ENCODE measurements at regions not wholly inside any gene's neighbourhood (a gene's known extent, or its start where the extent isn't known, plus 50 kb on each side); places are given as distances from the start of the nearest gene placed in this dataset.
"Not testable (repeated sequence)": the region's sequence is repeated elsewhere in the genome, so short reads cannot be mapped to it uniquely, and the experiment has no call there.

DNA sequence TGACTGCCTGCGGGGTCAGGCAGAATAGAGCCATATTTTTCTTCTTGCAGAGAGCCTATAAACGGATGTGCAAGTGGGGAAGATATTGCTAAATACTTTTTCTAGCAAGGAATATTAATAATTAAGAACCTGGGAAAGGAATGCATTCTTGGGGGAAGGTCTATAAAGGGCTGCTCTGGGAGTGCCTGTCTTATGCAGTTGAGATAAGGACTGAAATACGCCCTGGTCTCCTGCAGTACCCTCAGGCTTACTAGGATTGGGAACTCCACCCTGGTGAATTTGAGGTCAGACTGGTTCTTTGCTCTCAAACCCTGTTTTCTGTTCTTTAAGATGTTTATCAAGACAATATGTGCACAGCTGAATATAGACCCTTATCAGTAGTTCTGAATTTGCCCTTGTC, 152.5 kb upstream of the APOOL start:
- POLR2A ChIA-PET; H3K9ac ChIP-seq (ENCODE audit: low read length); H3K4me1 ChIP-seq (ENCODE audit: control insufficient read depth in 2 of 2, insufficient read depth in 2 of 2, low read length in 2 of 2); intact Hi-C loops (cut with micrococcal nuclease); H3K27me3 ChIP-seq (replicated peaks in 1 of 4; ENCODE audit: control extremely low read depth in 1 of 4, control insufficient read depth in 3 of 4, insufficient read depth in 4 of 4, low read length in 3 of 4); H3K4me3 Mint-ChIP-seq; H2AFZ ChIP-seq (ENCODE audit: insufficient read depth, low read depth, low read length, poor library complexity, severe bottlenecking); ATAC-seq (ENCODE audit: low read depth); DNase-seq; CTCF ChIA-PET; H3K36me3 ChIP-seq (replicated peaks in 1 of 2; ENCODE audit: control extremely low read depth in 1 of 2, control insufficient read depth in 1 of 2, extremely low read depth in 1 of 2, insufficient read depth in 2 of 2, low read length in 1 of 2); H3K79me2 ChIP-seq (ENCODE audit: control insufficient read depth, insufficient read depth, low read length); H3K9me3 Mint-ChIP-seq (ENCODE audit: insufficient read depth); H3K27ac Mint-ChIP-seq; H3K27me3 Mint-ChIP-seq; H3K9me3 ChIP-seq (ENCODE audit: control extremely low read depth in 1 of 3, control insufficient read depth in 2 of 3, insufficient read depth in 1 of 3, low read length in 2 of 3); H4K20me1 ChIP-seq (ENCODE audit: control insufficient read depth, insufficient read depth, low read length, poor library complexity, severe bottlenecking); H3K27ac ChIP-seq (ENCODE audit: low read length in 2 of 2); H3K4me3 ChIP-seq (ENCODE audit: control extremely low read depth in 1 of 5, extremely low read depth in 1 of 5, insufficient read depth in 1 of 5, low read depth in 2 of 5, low read length in 4 of 5); H3K4me1 Mint-ChIP-seq; H3K4me2 ChIP-seq (replicated peaks; ENCODE audit: low read depth, low read length, poor library complexity, severe bottlenecking): not testable (repeated sequence)
- WGBS (ENCODE audit: insufficient coverage) = no CpG with 5 or more reads among the region's 3 CpGs

DNA sequence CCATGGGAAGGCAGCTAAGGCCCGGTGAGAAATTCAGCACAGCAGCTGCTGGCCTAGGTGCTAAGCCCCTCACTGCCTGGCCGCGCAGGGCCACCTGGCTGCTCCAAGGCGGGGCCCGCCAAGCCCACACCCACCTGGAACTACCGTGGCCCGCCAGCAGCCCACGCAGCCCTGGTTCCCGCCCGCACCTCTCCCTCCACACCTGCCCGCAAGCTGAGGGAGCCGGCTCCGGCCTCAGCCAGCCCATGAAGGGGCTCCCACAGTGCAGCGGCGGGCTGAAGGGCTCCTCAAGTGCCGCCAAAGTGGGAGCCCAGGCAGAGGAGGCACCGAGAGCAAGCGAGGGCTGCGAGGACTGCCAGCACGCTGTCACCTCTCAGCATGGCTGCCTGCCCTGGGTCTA, 146.9 kb upstream of the APOOL start:
- POLR2A ChIA-PET; H2AFZ ChIP-seq (ENCODE audit: insufficient read depth, low read depth, low read length, poor library complexity, severe bottlenecking); H3K4me3 ChIP-seq (ENCODE audit: control extremely low read depth in 1 of 5, extremely low read depth in 1 of 5, insufficient read depth in 1 of 5, low read depth in 2 of 5, low read length in 4 of 5); H4K20me1 ChIP-seq (ENCODE audit: control insufficient read depth, insufficient read depth, low read length, poor library complexity, severe bottlenecking); CTCF ChIA-PET; H3K9ac ChIP-seq (ENCODE audit: low read length); H3K4me2 ChIP-seq (replicated peaks; ENCODE audit: low read depth, low read length, poor library complexity, severe bottlenecking); H3K9me3 Mint-ChIP-seq (ENCODE audit: insufficient read depth); ATAC-seq (ENCODE audit: low read depth); H3K9me3 ChIP-seq (ENCODE audit: control extremely low read depth in 1 of 3, control insufficient read depth in 2 of 3, insufficient read depth in 1 of 3, low read length in 2 of 3); DNase-seq; H3K27ac ChIP-seq (ENCODE audit: low read length in 2 of 2); H3K36me3 ChIP-seq (replicated peaks in 1 of 2; ENCODE audit: control extremely low read depth in 1 of 2, control insufficient read depth in 1 of 2, extremely low read depth in 1 of 2, insufficient read depth in 2 of 2, low read length in 1 of 2); H3K4me1 ChIP-seq (ENCODE audit: control insufficient read depth in 2 of 2, insufficient read depth in 2 of 2, low read length in 2 of 2); intact Hi-C loops (cut with micrococcal nuclease); H3K27me3 ChIP-seq (replicated peaks in 1 of 4; ENCODE audit: control extremely low read depth in 1 of 4, control insufficient read depth in 3 of 4, insufficient read depth in 4 of 4, low read length in 3 of 4); H3K79me2 ChIP-seq (ENCODE audit: control insufficient read depth, insufficient read depth, low read length); H3K4me1 Mint-ChIP-seq; H3K27me3 Mint-ChIP-seq; H3K4me3 Mint-ChIP-seq; H3K27ac Mint-ChIP-seq: not testable (repeated sequence)
- WGBS (ENCODE audit: insufficient coverage) = 99% methylated on average over 10 of the region's 20 CpGs

DNA sequence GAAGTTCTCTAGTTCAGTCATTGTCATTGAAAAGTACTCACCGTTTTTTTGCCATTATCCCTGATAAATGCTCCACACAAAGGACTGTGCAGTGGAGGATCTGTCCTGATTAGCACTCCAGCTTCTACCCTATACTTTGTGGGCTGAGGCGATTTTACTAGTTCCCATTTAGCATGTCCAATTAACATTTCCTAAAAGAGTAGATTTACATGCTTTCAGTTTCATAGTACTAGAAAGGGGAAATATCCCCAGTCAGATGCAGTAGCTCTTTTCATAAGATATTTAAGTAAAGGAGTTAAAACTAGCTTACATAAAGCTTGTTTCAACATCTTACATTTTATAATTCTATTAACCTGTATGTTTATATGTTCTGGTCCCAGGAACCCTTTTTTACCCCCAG, 144.9 kb upstream of the APOOL start:
- H3K27me3 ChIP-seq (replicated peaks in 1 of 4; ENCODE audit: control extremely low read depth in 1 of 4, control insufficient read depth in 3 of 4, insufficient read depth in 4 of 4, low read length in 3 of 4); H3K27ac Mint-ChIP-seq; H3K4me1 Mint-ChIP-seq; H3K4me3 ChIP-seq (ENCODE audit: control extremely low read depth in 1 of 5, extremely low read depth in 1 of 5, insufficient read depth in 1 of 5, low read depth in 2 of 5, low read length in 4 of 5); CTCF ChIA-PET; DNase-seq; H3K9me3 ChIP-seq (ENCODE audit: control extremely low read depth in 1 of 3, control insufficient read depth in 2 of 3, insufficient read depth in 1 of 3, low read length in 2 of 3); H3K9ac ChIP-seq (ENCODE audit: low read length); H3K79me2 ChIP-seq (ENCODE audit: control insufficient read depth, insufficient read depth, low read length); H4K20me1 ChIP-seq (ENCODE audit: control insufficient read depth, insufficient read depth, low read length, poor library complexity, severe bottlenecking); H3K36me3 ChIP-seq (replicated peaks in 1 of 2; ENCODE audit: control extremely low read depth in 1 of 2, control insufficient read depth in 1 of 2, extremely low read depth in 1 of 2, insufficient read depth in 2 of 2, low read length in 1 of 2); H3K4me3 Mint-ChIP-seq; POLR2A ChIA-PET; intact Hi-C loops (cut with micrococcal nuclease); H2AFZ ChIP-seq (ENCODE audit: insufficient read depth, low read depth, low read length, poor library complexity, severe bottlenecking); ATAC-seq (ENCODE audit: low read depth); H3K4me1 ChIP-seq (ENCODE audit: control insufficient read depth in 2 of 2, insufficient read depth in 2 of 2, low read length in 2 of 2); H3K27ac ChIP-seq (ENCODE audit: low read length in 2 of 2); H3K27me3 Mint-ChIP-seq; H3K9me3 Mint-ChIP-seq (ENCODE audit: insufficient read depth); H3K4me2 ChIP-seq (replicated peaks; ENCODE audit: low read depth, low read length, poor library complexity, severe bottlenecking): not testable (repeated sequence)
- no CpG with 5 or more reads among the region's 2 CpGs for WGBS (ENCODE audit: insufficient coverage)

All from B cell (primary cell).